ENCODE measurements at regions not wholly inside any gene's neighbourhood (a gene's known extent, or its start where the extent isn't known, plus 50 kb on each side); places are given as distances from the start of the nearest gene placed in this dataset.

DNA sequence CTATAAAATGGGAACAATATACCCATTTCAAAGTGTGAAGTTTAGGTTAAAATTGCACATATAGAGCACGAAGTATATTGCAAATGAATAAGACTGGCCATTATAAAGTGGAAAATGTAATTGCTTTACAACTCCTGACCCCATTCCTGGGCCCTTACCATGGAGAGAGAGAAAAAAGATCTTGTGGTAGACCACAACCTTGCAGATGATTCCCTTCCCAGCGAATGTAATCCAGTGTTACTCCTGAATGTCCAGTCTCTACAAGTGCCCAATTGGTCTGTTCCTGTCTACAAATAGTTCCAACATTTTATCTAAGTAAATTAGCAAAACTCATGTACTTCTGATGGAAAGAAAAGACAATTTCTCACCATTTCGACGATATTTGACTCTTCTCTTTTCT is 184.1 kb upstream of the LNX1 start:
- ATAC-seq (no peak), DNase-seq (no peak)
- Histone ChIP-seq H3K27ac (no peak overlapping the region), H3K4me3 (no peak overlapping the region), H3K9me3 (peaks cover 0 to 3% (median 0%) of the 10 kb centered on the region in 11 donors), H3K4me1 (peaks cover 0 to 6% (median 0%) of the 10 kb centered on the region in 9 donors), H3K27me3 (peaks cover 0 to 6% (median 0%) of the 10 kb centered on the region in 7 donors), H3K36me3 (no peaks in the 10 kb centered on the region)
- 94% methylated on average over 4 of the region's 4 CpGs for WGBS, 2 donors
- TF ChIP-seq, protein P1, sequence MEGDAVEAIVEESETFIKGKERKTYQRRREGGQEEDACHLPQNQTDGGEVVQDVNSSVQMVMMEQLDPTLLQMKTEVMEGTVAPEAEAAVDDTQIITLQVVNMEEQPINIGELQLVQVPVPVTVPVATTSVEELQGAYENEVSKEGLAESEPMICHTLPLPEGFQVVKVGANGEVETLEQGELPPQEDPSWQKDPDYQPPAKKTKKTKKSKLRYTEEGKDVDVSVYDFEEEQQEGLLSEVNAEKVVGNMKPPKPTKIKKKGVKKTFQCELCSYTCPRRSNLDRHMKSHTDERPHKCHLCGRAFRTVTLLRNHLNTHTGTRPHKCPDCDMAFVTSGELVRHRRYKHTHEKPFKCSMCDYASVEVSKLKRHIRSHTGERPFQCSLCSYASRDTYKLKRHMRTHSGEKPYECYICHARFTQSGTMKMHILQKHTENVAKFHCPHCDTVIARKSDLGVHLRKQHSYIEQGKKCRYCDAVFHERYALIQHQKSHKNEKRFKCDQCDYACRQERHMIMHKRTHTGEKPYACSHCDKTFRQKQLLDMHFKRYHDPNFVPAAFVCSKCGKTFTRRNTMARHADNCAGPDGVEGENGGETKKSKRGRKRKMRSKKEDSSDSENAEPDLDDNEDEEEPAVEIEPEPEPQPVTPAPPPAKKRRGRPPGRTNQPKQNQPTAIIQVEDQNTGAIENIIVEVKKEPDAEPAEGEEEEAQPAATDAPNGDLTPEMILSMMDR (IDR thresholded peaks at IDR 0.05), result no peak
- intact Hi-C loops (cut with DNase I), result no loop called here

DNA sequence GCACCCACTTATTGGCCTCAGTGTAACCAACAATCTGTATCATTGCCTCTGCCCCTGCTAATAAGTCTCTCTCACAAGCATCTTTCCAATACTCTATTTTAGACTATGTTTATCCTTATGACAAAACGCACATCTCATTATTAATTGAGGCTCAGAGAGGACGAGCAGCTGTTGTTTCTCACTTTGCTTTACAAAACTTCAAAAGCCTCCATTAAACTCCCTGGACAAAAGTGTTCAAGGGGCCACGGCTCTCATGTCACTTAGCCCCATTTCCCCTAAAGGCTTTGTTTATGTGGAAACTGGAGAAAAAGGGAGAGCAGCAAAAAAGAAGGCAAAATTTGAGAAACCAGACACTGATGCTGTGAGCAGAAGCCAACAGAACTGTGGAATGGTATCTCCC is 180.0 kb upstream of the LNX1 start:
- WGBS, 2 donors, result 81 to 84% methylated on average over 3 of the region's 3 CpGs
- DNase-seq (no peak), ATAC-seq (no peak)
- TF ChIP-seq, protein P1 (IDR thresholded peaks at IDR 0.05), result no peak
- H3K36me3 ChIP-seq, result no peaks in the 10 kb centered on the region
- H3K4me3 ChIP-seq, result no peak overlapping the region
- H3K27ac ChIP-seq, result no peak overlapping the region
- H3K4me1 ChIP-seq, result no peaks in the 10 kb centered on the region
- H3K9me3 ChIP-seq, result peaks cover 0 to 3% (median 0%) of the 10 kb centered on the region in 11 donors
- H3K27me3 ChIP-seq, result no peaks in the 10 kb centered on the region
- intact Hi-C loops (cut with DNase I), result no loop called here

- 62% methylated on average over 2 of the region's 2 CpGs for WGBS, 2 donors
- Histone ChIP-seq H3K27me3 (no peaks in the 10 kb centered on the region), H3K9me3 (no peaks in the 10 kb centered on the region), H3K4me1 (peaks cover 0 to 8% (median 0%) of the 10 kb centered on the region in 9 donors), H3K4me3 (no peak overlapping the region), H3K36me3 (no peaks in the 10 kb centered on the region), H3K27ac (no peak overlapping the region)
- TF ChIP-seq, protein P1 (IDR thresholded peaks at IDR 0.05), result no peak
- DNase-seq (no peak), ATAC-seq (no peak)
- intact Hi-C loops (cut with DNase I), result no loop called here
Observed at GRCh38 chr4:53767482-53767881, 176.2 kb upstream of the LNX1 start.

GRCh38 chr4:53764761-53765490 is 173.6 kb upstream of the LNX1 start:
- no peak for ATAC-seq
- no peaks in the 10 kb centered on the region for H3K27me3 ChIP-seq
- H3K27ac ChIP-seq, result peak overlapping the region in 1 of 10 donors; percentile 12
- H3K9me3 ChIP-seq, result peaks cover 0 to 21% (median 0%) of the 10 kb centered on the region in 11 donors
- no peak for DNase-seq
- WGBS, 2 donors, result 59 to 61% methylated on average over 3 of the region's 3 CpGs
- TF ChIP-seq, protein P1 (IDR thresholded peaks at IDR 0.05), result no peak
- H3K36me3 ChIP-seq, result no peaks in the 10 kb centered on the region
- H3K4me1 ChIP-seq, result peaks cover 0 to 8% (median 0%) of the 10 kb centered on the region in 9 donors
- intact Hi-C loops (cut with DNase I), result no loop called here
- no peak overlapping the region for H3K4me3 ChIP-seq
